KOPT-K1 (cell line): ENCODE measurements at regions not wholly inside any gene's neighbourhood (a gene's known extent, or its start where the extent isn't known, plus 50 kb on each side); places are given as distances from the start of the nearest gene placed in this dataset.

Experiments
- H3K27ac ChIP-seq: fragments of 200-600 bp; sonication (generic); 2 replicates; pipeline ENCODE4 v1.5.1; 2016; ENCODE audit warnings: antibody characterized with exemption, mild to moderate bottlenecking, low read depth, low read length; ENCODE audit not compliant: poor library complexity, severe bottlenecking
- H3K36me3 ChIP-seq: fragments of 200-600 bp; sonication (generic); 2 replicates; pipeline ENCODE4 v1.5.1; 2017; ENCODE audit warnings: antibody characterized with exemption, mild to moderate bottlenecking, low read length, moderate library complexity; ENCODE audit not compliant: insufficient read depth
- H3K9me3 ChIP-seq: fragments of 200-600 bp; sonication (generic); 2 replicates; pipeline ENCODE4 v1.5.1; 2017; ENCODE audit warnings: antibody characterized with exemption, low read length, mild to moderate bottlenecking; ENCODE audit not compliant: insufficient read depth, poor library complexity, severe bottlenecking

DNA sequence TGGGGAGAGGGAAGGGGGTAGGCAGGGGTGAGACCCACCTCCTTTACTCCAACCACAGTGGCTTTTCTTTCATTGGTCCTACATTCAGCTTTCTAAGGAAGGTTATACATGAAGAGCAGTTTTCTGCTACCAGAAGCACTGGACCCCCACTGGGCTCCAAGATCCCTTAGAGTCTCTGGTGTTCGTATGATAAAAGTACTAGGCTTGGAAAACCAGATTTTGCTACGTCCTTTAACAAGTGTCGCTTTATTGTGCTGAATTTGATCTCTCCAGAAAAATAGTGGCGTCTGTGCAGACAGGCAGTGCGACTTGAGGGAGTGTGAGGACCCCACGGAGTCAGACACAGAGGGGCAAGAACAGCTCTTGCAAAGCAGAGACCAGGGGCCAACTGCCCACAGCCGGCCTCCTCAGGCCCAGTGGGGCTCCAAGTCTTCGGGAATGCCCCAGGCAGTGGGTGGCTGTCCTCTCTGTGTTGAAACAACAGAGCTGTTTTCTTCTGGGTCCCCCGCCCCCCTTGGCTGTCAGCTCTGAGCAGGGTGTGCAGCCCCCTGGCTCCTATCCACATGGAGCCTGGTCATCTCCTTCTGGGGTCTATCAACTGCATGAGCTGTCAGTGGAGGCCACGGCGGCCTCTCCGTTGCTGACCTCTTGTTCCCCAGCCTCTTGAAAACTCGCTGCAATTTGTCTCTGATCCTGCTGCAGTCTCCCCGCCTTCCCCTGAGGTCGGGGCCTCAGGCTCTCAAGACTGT lies 333.2 kb downstream of the RPS24 start:
- no peak overlapping the region for H3K27ac ChIP-seq
- no peaks in the 10 kb centered on the region for H3K9me3 ChIP-seq
- H3K36me3 ChIP-seq: no peaks in the 10 kb centered on the region

DNA sequence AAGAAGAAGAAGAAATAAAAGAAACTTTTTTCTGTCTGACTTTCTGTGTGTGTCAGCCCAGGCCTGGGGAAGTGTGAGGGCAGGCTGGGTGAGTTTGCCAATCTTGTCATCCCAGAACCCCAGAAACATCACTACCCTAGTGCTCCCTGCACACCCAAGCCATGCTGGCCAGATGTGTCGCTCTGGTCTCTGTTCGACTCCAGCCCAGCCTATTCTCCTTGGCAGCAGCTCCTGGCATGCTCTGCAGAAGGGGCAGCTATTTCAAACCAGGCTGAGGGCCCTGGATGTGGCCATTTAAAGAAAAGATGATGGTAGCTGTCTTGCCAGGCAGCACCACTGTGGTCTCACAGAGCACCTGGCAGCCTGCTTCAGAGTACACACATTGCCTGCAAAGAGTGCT lies 334.1 kb downstream of the RPS24 start:
- no peaks in the 10 kb centered on the region for H3K9me3 ChIP-seq
- H3K36me3 ChIP-seq: no peaks in the 10 kb centered on the region
- no peak overlapping the region for H3K27ac ChIP-seq

GRCh38 chr10:78371136-78371535 lies 337.5 kb downstream of the RPS24 start:
- H3K27ac ChIP-seq: no peak overlapping the region
- H3K9me3 ChIP-seq: no peaks in the 10 kb centered on the region
- H3K36me3 ChIP-seq: no peaks in the 10 kb centered on the region

GRCh38 chr10:78372806-78373205 lies 339.1 kb downstream of the RPS24 start:
- Histone ChIP-seq H3K36me3 (no peaks in the 10 kb centered on the region), H3K27ac (no peak overlapping the region), H3K9me3 (no peaks in the 10 kb centered on the region)

GRCh38 chr10:78374331-78375028 lies 340.8 kb downstream of the RPS24 start:
- H3K27ac ChIP-seq: no peak overlapping the region
- no peaks in the 10 kb centered on the region for H3K9me3 ChIP-seq
- H3K36me3 ChIP-seq: no peaks in the 10 kb centered on the region

DNA sequence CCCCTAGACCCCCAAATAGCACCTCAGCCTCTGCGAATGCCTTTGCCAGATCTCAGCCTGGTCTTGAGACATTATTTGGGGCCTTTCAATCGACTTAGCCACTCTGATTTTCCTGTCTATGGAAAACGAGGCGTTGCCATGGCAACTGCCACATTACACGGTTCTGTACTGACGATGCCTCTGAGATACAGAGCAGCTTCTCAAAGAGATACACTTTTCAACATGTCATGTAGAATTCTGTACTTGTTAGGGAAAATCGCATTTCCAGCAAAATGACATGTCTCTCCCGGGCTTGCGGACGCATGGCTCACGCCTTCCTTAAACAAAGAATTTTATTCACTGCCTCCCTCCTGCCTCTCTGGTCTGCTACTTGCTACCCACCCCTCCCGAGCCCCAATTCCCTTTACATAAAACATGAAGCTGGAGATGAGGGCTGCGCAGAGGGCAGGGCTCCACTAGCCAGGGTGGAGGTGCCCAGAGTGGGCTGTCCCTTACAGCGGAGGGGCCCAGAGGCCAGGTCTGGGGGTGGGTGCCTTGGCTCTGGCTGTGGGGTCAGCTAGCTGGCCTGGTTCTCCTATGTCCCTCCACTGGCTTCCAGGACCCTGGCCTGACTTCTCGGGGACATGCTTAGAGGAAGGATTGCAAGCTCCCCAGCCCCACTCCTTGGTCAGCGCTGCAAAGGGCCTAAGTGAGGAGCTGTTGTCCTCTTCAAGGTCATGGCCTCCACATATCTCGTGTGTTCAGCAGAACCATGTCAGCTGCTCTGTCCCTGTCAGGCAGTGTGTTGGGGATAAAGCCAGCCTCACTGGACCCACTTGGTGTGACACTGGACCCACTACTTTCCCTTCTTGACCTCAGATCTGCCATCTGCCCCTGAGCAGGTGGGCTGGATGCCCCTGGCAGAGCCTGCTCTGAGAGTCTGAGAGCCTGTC lies 342.5 kb downstream of the RPS24 start:
- no peak overlapping the region for H3K27ac ChIP-seq
- H3K9me3 ChIP-seq: no peaks in the 10 kb centered on the region
- no peaks in the 10 kb centered on the region for H3K36me3 ChIP-seq

DNA sequence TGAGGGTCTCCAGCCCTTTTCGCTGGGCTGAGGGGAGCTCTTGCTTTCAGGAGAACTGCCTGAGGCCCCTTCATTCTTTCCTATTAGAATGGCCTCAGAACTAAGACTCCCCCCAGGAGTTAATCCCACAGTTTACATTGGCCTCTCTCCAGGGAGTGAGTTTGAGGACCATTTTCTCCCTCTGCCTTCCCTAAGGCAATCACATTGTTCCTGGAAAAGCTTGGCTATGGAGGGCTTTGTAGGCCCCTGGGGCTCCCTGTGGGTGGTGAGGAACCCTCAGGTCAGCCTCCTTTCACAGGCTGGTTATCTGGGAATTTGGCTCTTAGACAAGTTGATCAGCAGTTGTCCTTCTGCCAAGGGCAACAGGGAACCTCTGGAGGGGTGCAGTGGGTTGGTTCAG lies 343.7 kb downstream of the RPS24 start:
- no peaks in the 10 kb centered on the region for H3K9me3 ChIP-seq
- H3K36me3 ChIP-seq: no peaks in the 10 kb centered on the region
- no peak overlapping the region for H3K27ac ChIP-seq

DNA sequence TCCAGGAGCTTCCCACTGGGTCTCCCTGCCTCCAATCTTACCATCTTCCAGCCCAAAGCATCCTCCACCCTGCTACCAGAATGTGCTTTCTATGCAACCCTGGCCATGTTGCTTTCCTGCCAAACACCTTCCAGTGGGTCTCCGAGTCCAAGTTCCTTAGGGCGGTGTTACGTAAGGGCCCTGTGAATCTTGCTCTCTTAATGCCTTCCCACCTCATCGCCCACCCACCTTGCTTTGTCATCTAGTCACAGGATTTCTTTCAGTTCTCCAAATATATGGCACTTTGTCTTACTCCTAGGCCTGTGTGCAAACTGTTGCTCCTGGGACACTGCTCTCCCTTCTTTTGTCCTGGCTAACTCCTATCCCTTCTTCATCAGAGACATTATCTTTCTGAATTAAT lies 344.5 kb downstream of the RPS24 start:
- Histone ChIP-seq H3K36me3 (no peaks in the 10 kb centered on the region), H3K27ac (no peak overlapping the region), H3K9me3 (no peaks in the 10 kb centered on the region)

DNA sequence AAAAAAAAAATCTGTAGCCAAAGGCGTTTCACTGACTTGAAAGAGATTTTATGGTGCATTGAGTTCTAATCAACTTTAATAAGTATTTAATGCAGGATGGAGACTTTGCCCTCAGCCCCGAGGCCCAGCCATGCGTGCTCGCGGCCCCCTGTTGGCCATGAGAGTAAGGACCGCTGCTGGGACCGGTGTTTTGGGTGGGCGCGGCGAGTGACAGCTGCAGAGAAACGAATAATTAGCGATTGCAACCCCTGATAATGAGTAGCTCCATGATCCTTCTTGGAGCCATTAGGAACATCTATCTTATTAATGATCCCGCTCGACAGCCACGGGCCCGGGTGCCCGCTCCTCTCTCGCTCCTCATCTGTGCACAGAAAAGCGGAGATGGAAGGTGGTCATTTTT lies 347.4 kb downstream of the RPS24 start:
- Histone ChIP-seq H3K27ac (no peak overlapping the region), H3K36me3 (no peaks in the 10 kb centered on the region), H3K9me3 (no peaks in the 10 kb centered on the region)

GRCh38 chr10:78382047-78382446 lies 348.4 kb downstream of the RPS24 start:
- H3K36me3 ChIP-seq: no peaks in the 10 kb centered on the region
- no peaks in the 10 kb centered on the region for H3K9me3 ChIP-seq
- no peak overlapping the region for H3K27ac ChIP-seq

DNA sequence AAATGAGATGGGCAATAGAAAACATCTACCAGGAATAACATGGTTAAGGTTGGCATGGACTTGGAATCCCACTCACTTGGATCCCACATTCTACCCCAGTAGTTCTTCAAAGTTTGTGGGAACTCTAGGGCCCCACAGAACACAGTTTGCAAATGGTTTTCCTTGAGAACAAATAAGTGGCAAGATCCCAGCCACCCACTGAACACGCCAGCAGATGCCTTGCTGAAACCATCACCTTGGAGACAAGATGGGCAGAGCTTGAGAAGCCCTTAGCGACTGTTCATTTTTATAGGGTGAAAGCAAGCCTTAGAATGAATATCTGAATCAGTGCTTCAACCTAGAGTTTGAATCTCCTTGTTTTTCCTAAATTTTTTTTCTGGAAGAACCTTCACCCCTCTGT lies 349.1 kb downstream of the RPS24 start:
- Histone ChIP-seq H3K9me3 (no peaks in the 10 kb centered on the region), H3K36me3 (no peaks in the 10 kb centered on the region), H3K27ac (no peak overlapping the region)

DNA sequence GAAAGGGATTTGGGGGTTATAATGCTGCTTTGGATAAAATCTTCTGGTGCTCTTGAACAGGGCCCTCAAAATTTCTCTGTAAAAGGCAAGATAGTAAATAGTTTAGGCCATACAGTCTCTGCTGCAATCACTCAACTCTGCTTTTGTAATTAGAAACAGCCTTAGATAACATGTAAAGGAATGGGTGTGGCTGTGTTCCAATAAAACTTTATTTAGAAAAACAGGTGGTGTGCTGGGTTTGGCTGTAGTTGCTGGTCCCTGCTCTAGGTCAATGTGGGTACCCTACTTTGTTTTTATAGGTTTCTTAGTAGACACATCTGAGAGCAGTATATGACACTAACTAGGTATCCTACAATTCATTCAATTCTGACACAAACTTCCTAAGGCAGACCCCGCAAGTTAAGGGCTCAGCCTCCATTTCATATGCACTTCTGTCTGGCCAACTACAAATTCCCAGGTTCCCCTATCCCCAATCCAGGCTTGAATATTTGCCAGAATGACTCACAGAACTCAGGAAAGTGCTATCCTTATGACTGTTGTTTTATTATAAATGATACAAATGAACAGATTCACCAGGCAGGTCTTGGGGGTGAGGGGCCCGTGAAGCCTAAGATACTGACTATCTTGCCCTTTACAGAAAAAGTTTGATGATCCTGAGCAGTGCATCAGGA lies 349.9 kb downstream of the RPS24 start:
- Histone ChIP-seq H3K9me3 (no peaks in the 10 kb centered on the region), H3K36me3 (no peaks in the 10 kb centered on the region), H3K27ac (no peak overlapping the region)

- H3K27ac ChIP-seq: no peak overlapping the region
- no peaks in the 10 kb centered on the region for H3K9me3 ChIP-seq
- no peaks in the 10 kb centered on the region for H3K36me3 ChIP-seq
Measured at GRCh38 chr10:78384049-78384431, 350.4 kb downstream of the RPS24 start.

DNA sequence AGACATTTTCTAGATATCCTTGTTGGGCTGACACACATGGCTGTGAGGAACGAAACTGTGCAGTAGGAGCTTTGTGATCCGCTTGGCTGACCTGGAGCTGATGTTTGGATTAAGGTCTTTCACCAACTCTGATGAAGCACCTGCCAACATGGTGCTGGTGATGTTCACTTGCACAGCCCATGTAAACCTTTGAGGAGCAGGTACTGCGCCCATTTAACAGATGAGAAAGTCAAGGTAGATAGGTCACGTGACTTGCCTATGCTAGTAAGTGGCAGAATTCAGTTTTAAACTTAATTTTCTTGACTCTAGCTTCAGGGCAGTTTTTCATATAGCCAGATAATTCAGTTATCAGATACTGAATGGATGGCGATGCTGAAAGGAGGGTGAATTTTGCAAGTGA lies 351.9 kb downstream of the RPS24 start:
- no peaks in the 10 kb centered on the region for H3K36me3 ChIP-seq
- H3K9me3 ChIP-seq: no peaks in the 10 kb centered on the region
- H3K27ac ChIP-seq: no peak overlapping the region

DNA sequence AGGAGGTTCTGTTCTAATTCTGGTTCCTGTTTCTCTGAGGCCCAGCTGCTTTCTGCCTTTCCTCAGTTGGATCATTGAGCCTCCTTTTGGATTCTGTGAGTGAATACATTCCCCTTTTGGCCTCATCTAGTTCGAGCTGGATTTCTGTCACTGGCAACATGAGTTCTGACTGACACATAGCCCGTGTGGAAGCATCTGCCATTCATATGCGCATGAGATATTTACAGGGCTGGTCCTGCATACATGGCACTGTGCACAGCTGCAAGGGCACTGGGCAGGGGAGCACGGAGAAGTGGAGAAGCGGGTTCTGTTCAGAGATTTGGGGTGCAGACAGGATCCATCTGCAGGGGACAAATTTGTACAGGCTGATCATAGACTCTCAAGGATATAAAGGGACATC lies 352.8 kb downstream of the RPS24 start:
- Histone ChIP-seq H3K27ac (no peak overlapping the region), H3K36me3 (no peaks in the 10 kb centered on the region), H3K9me3 (no peaks in the 10 kb centered on the region)
